Lower lobe of right lung (tissue), 2 donors: ENCODE measurements at regions not wholly inside any gene's neighbourhood (a gene's known extent, or its start where the extent isn't known, plus 50 kb on each side); places are given as distances from the start of the nearest gene placed in this dataset.
"Not testable (repeated sequence)": the region's sequence is repeated elsewhere in the genome, so short reads cannot be mapped to it uniquely, and the experiment has no call there.

Source experiments
- ATAC-seq, 2 donors: fragments of 200-7000 bp; cut with Tn5 transposase; one replicate each; pipeline ENCODE4 v1.9.1; 2020 to 2022; ENCODE audit warnings: mild to moderate bottlenecking in 2 of 2, moderate library complexity in 2 of 2
- DNase-seq: peaks from one replicate; pipeline ENCODE4 v3.0.0-alpha.2; 2020
- H3K27ac ChIP-seq: fragments of 200-600 bp; one replicate; pipeline ENCODE4 v1.8.0; 2022
- H3K27me3 ChIP-seq: fragments of 200-600 bp; one replicate; pipeline ENCODE4 v1.8.0; 2022; ENCODE audit warnings: low read depth
- H3K36me3 ChIP-seq: fragments of 200-600 bp; one replicate; pipeline ENCODE4 v1.8.0; 2022; ENCODE audit warnings: mild to moderate bottlenecking
- H3K4me1 ChIP-seq: fragments of 200-600 bp; one replicate; pipeline ENCODE4 v1.8.0; 2022
- H3K4me3 ChIP-seq: fragments of 200-600 bp; one replicate; pipeline ENCODE4 v1.8.0; 2022; ENCODE audit warnings: mild to moderate bottlenecking
- H3K9me3 ChIP-seq: fragments of 200-600 bp; one replicate; pipeline ENCODE4 v1.8.0; 2022
- intact Hi-C: fragments of 100-400 bp; cut with DNase I; formaldehyde crosslinking; loops from one replicate; pipeline ENCODE4 v1.11.0; 2022
- TF ChIP-seq, protein P1 (sequence below): fragments of 200-600 bp; IDR thresholded peaks from one replicate; pipeline ENCODE4 v1.8.0; 2022; ENCODE audit warnings: antibody characterized with exemption, mild to moderate bottlenecking
- donor health status: DM: no; HTN: yes; CAD: no; lungs with severe emphysema.

DNA sequence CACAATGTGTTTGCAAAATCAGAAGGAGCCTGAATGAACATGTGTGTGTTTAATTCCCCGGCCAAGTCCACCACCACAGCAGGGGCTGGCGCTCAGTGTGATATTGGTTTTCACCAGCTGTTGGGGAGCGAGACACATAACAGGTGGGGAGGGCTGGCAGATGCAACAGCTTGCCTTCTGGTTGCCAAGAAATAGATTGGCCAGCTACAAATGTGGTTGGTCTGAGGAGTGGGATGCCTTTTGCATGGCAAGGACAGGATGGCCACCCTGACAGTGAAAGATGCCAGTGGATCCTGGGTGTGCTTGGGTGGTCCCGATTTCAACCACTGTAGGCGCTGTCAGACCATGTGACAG, 292.5 kb upstream of the FZD8 start:
- no peaks in the 10 kb centered on the region for H3K27me3 ChIP-seq
- intact Hi-C loops = no loop called here
- TF ChIP-seq, protein P1, sequence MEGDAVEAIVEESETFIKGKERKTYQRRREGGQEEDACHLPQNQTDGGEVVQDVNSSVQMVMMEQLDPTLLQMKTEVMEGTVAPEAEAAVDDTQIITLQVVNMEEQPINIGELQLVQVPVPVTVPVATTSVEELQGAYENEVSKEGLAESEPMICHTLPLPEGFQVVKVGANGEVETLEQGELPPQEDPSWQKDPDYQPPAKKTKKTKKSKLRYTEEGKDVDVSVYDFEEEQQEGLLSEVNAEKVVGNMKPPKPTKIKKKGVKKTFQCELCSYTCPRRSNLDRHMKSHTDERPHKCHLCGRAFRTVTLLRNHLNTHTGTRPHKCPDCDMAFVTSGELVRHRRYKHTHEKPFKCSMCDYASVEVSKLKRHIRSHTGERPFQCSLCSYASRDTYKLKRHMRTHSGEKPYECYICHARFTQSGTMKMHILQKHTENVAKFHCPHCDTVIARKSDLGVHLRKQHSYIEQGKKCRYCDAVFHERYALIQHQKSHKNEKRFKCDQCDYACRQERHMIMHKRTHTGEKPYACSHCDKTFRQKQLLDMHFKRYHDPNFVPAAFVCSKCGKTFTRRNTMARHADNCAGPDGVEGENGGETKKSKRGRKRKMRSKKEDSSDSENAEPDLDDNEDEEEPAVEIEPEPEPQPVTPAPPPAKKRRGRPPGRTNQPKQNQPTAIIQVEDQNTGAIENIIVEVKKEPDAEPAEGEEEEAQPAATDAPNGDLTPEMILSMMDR = no peak
- ATAC-seq (no peak), DNase-seq (no peak)
- H3K27ac ChIP-seq = no peak overlapping the region
- no peaks in the 10 kb centered on the region for H3K36me3 ChIP-seq
- H3K9me3 ChIP-seq = no peaks in the 10 kb centered on the region
- no peaks in the 10 kb centered on the region for H3K4me1 ChIP-seq
- no peak overlapping the region for H3K4me3 ChIP-seq

DNA sequence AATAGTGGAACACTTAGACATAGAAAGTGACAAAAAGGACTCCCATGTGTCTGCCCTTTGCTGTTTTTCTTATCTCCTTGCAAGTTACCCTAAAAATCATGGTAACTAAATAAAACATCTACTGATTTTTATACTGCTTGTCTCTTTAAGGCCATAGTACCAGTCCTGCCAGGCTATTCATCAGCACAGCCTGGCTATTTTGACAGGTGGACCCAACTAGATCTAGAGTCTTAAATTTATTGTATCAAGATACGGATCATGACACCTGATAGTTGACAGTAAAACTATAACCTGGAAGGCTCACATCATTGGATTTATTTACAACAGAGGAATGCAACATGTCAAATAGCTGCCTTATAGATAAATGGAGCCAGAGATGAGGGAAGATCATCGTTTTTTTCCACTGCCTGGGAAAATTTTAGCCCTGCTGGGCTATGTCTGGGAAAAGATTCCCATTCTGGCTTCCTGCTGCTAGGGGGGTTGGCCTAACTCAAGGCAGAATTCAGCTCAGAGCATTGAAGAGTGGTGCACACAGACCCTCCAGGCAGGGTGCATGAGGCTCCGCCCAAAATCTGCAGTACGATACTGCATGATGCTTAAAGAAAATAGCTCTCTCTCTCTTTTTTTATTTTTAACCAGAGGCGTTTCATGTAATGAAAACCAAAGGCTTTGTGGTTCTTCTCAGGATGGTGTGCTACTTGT, 292.0 kb upstream of the FZD8 start:
- no peaks in the 10 kb centered on the region for H3K4me1 ChIP-seq
- no peak overlapping the region for H3K4me3 ChIP-seq
- intact Hi-C loops = no loop called here
- H3K36me3 ChIP-seq = no peaks in the 10 kb centered on the region
- H3K27me3 ChIP-seq = no peaks in the 10 kb centered on the region
- no peaks in the 10 kb centered on the region for H3K9me3 ChIP-seq
- TF ChIP-seq, protein P1 = no peak
- ATAC-seq (no peak), DNase-seq (no peak)
- no peak overlapping the region for H3K27ac ChIP-seq

DNA sequence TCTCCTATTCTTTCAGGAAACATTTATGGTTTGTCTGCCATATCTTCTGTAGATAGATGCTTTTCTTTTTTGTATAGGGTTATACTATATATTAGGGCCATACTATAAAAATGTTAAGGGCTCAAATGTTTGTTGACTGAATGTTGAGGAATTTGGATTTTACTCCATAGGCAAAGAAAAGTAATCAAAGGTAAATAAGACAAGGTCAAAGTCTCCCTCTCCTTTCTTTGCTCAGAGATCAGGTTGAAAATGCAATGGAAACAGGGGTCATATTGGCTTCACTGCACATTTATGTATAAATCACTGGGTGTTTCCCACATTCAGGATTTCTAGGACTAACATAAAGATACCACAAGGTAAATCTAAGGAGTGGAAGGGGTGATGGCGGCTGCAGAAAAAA, 291.4 kb upstream of the FZD8 start:
- no peaks in the 10 kb centered on the region for H3K36me3 ChIP-seq
- intact Hi-C loops = no loop called here
- no peak for ATAC-seq
- H3K27ac ChIP-seq = no peak overlapping the region
- no peak overlapping the region for H3K4me3 ChIP-seq
- H3K4me1 ChIP-seq = no peaks in the 10 kb centered on the region
- no peak for DNase-seq
- no peaks in the 10 kb centered on the region for H3K27me3 ChIP-seq
- TF ChIP-seq, protein P1 = no peak
- H3K9me3 ChIP-seq = no peaks in the 10 kb centered on the region

DNA sequence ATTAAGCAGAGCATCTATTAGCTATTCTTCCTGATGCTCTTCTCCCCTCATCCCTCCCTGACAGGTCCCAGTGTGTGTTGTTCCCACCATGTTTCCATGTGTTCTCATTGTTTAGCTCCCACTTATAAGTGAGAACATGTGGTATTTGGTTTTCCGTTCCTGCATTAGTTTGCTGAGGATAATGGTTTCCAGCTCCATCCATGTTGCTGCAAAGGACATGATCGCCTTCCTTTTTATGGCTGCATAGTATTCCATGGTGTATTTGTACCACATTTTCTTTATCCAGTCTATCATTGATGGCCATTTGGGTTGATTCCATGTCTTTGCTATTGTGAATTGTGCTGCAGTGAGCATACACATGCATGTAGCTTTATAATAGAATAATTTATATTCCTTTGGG, 287.9 kb upstream of the FZD8 start:
- H3K27ac ChIP-seq, H3K4me3 ChIP-seq, intact Hi-C loops, H3K4me1 ChIP-seq, H3K36me3 ChIP-seq, H3K9me3 ChIP-seq, ATAC-seq, H3K27me3 ChIP-seq, DNase-seq: not testable (repeated sequence)

DNA sequence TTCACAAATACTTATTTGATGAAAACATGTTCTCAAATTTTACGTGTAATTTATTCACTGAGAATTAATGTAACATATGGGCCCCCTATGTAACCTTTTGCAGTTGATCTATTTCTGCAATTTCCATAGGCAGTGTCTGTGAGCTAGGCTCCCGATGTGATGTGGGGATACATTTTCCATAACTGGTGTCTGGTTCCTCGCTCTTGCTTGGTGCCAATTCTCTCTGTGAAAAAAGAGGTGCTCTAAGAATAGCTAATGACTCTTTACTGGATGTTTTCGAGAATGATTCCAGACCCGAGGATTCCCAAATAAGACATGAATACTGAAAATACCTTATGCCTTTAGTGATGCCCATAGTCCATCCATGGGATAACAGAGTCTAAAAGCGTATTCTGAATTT, 286.7 kb upstream of the FZD8 start:
- Histone ChIP-seq H3K4me1 (no peaks in the 10 kb centered on the region), H3K4me3 (no peak overlapping the region), H3K27ac (no peak overlapping the region), H3K36me3 (no peaks in the 10 kb centered on the region), H3K9me3 (no peaks in the 10 kb centered on the region), H3K27me3 (no peaks in the 10 kb centered on the region)
- no peak for DNase-seq
- ATAC-seq = no peak
- intact Hi-C loops = no loop called here
- TF ChIP-seq, protein P1 = no peak

DNA sequence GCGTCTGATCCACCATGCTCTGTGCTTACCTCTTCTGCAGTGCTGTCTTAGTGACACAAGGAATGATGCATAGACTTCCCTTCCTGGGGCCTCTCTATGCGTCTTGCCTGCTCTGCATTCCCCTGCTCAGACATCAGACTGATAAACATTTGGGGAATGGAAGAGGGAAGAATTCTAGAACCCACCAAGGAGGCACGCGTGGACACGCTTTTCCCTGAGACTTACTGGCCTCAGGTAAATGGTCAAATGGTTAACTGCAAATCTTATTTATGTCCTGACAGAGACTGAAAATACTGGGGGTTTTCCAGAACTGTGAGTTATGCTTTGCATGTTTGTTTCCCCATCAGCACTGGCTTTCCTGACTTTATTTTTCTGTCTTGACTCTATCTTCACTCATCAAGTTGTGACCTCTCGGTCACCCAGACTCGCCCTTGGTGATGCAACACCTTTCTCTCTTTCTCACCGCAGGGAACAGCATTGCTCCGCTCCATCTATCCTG, 285.9 kb upstream of the FZD8 start:
- ATAC-seq (no peak), DNase-seq (no peak)
- no peaks in the 10 kb centered on the region for H3K9me3 ChIP-seq
- H3K4me3 ChIP-seq = no peak overlapping the region
- intact Hi-C loops = no loop called here
- H3K27ac ChIP-seq = no peak overlapping the region
- H3K4me1 ChIP-seq = no peaks in the 10 kb centered on the region
- H3K27me3 ChIP-seq = no peaks in the 10 kb centered on the region
- H3K36me3 ChIP-seq = no peaks in the 10 kb centered on the region
- TF ChIP-seq, protein P1 = no peak
